Activated naive CD8-positive, alpha-beta T cell treated with anti-CD3 and anti-CD28 coated beads for 36 hours (primary cell): ENCODE measurements at regions not wholly inside any gene's neighbourhood (a gene's known extent, or its start where the extent isn't known, plus 50 kb on each side); places are given as distances from the start of the nearest gene placed in this dataset.
"Not testable (repeated sequence)": the region's sequence is repeated elsewhere in the genome, so short reads cannot be mapped to it uniquely, and the experiment has no call there.

Source experiments
- DNase-seq: peaks from one replicate; pipeline ENCODE4 v3.0.0; 2021
- H3K27ac Mint-ChIP-seq: one replicate; pipeline ENCODE4 v1.8.0; 2022; ENCODE audit warnings: mild to moderate bottlenecking, moderate library complexity, mixed read lengths
- H3K27me3 Mint-ChIP-seq: one replicate; pipeline ENCODE4 v1.8.0; 2022; ENCODE audit warnings: mild to moderate bottlenecking, mixed read lengths
- H3K36me3 Mint-ChIP-seq: one replicate; pipeline ENCODE4 v1.8.0; 2021; ENCODE audit warnings: mild to moderate bottlenecking, mixed read lengths
- H3K4me1 Mint-ChIP-seq: one replicate; pipeline ENCODE4 v1.8.0; 2021; ENCODE audit warnings: mixed read lengths
- H3K4me3 Mint-ChIP-seq: one replicate; pipeline ENCODE4 v1.8.0; 2022; ENCODE audit warnings: mild to moderate bottlenecking, moderate library complexity, mixed read lengths
- H3K9me3 Mint-ChIP-seq: one replicate; pipeline ENCODE4 v1.8.0; 2022; ENCODE audit warnings: mixed read lengths

GRCh38 chr16:54787045-54787444 is 143.6 kb upstream of the IRX5 start:
- no peaks in the 10 kb centered on the region for H3K36me3 Mint-ChIP-seq
- H3K9me3 Mint-ChIP-seq: peaks cover 8% of the 10 kb centered on the region
- H3K4me3 Mint-ChIP-seq: no peak overlapping the region
- no peak for DNase-seq
- H3K27ac Mint-ChIP-seq: no peak overlapping the region
- H3K4me1 Mint-ChIP-seq: no peaks in the 10 kb centered on the region
- peaks cover 3% of the 10 kb centered on the region for H3K27me3 Mint-ChIP-seq

DNA sequence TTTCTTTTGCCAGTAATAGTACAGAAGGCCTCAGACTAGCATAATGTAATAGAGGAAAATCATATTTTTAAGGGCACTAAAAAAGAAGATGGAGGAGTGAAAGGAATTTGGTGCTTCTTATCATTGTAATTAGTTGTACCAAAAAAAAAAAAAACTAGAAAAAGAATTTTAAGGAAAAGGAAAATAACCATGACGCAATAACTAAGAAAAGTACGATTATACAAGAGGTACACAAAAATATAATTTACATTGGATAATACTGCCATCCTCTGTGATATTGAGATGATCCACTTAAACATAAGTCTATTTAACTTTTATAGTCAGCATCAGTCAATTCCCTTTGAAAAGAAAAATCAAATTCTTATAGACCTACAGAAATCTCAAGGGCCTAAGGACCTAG is 146.7 kb upstream of the IRX5 start:
- H3K36me3 Mint-ChIP-seq: no peaks in the 10 kb centered on the region
- H3K27me3 Mint-ChIP-seq: peaks cover 3% of the 10 kb centered on the region
- DNase-seq: no peak
- H3K4me1 Mint-ChIP-seq: no peaks in the 10 kb centered on the region
- H3K9me3 Mint-ChIP-seq: peaks cover 8% of the 10 kb centered on the region
- H3K27ac Mint-ChIP-seq: no peak overlapping the region
- H3K4me3 Mint-ChIP-seq: no peak overlapping the region

GRCh38 chr16:54783226-54783625 is 147.4 kb upstream of the IRX5 start:
- no peak overlapping the region for H3K27ac Mint-ChIP-seq
- H3K4me3 Mint-ChIP-seq: no peak overlapping the region
- H3K9me3 Mint-ChIP-seq: peaks cover 8% of the 10 kb centered on the region
- DNase-seq: no peak
- H3K4me1 Mint-ChIP-seq: no peaks in the 10 kb centered on the region
- H3K36me3 Mint-ChIP-seq: no peaks in the 10 kb centered on the region
- H3K27me3 Mint-ChIP-seq: peaks cover 3% of the 10 kb centered on the region

- H3K36me3 Mint-ChIP-seq: no peaks in the 10 kb centered on the region
- no peak for DNase-seq
- peaks cover 8% of the 10 kb centered on the region for H3K27me3 Mint-ChIP-seq
- no peak overlapping the region for H3K27ac Mint-ChIP-seq
- no peaks in the 10 kb centered on the region for H3K4me1 Mint-ChIP-seq
- peaks cover under 1% of the 10 kb centered on the region for H3K9me3 Mint-ChIP-seq
- H3K4me3 Mint-ChIP-seq: no peak overlapping the region
These were observed 150.4 kb upstream of the IRX5 start for GRCh38 chr16:54780266-54780665.

- Mint-ChIP-seq H3K27me3 (peaks cover 8% of the 10 kb centered on the region), H3K4me3 (no peak overlapping the region), H3K9me3 (no peaks in the 10 kb centered on the region), H3K27ac (no peak overlapping the region), H3K36me3 (no peaks in the 10 kb centered on the region), H3K4me1 (no peaks in the 10 kb centered on the region)
- DNase-seq: no peak
These were observed 151.1 kb upstream of the IRX5 start for GRCh38 chr16:54779549-54779948.

DNA sequence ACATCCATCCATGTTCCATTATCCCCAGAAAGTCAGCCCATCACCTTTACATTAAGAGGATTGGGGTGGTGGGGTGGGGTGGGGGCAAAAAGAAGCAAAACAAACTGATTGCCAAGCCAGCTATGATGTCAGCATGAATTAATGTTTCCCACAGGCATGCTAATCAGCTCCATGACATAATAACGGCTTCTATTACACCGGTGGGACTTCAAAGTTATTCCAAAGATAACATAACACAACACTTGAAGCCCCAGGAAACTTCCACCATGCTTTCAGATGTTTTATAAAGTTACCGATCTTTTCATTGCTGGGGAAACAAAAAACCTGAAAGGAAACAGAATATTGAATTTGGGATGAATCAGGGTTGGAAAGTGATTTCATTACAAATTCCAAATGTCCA is 155.9 kb upstream of the IRX5 start:
- no peak for DNase-seq
- Mint-ChIP-seq H3K27ac (no peak overlapping the region), H3K4me3 (no peak overlapping the region), H3K36me3 (no peaks in the 10 kb centered on the region), H3K9me3 (no peaks in the 10 kb centered on the region), H3K27me3 (peaks cover 14% of the 10 kb centered on the region), H3K4me1 (no peaks in the 10 kb centered on the region)

- Mint-ChIP-seq H3K4me1 (no peaks in the 10 kb centered on the region), H3K27ac (no peak overlapping the region), H3K9me3 (no peaks in the 10 kb centered on the region), H3K27me3 (peaks cover 14% of the 10 kb centered on the region), H3K36me3 (no peaks in the 10 kb centered on the region), H3K4me3 (no peak overlapping the region)
- no peak for DNase-seq
These were observed 158.3 kb upstream of the IRX5 start for GRCh38 chr16:54772400-54772799.

DNA sequence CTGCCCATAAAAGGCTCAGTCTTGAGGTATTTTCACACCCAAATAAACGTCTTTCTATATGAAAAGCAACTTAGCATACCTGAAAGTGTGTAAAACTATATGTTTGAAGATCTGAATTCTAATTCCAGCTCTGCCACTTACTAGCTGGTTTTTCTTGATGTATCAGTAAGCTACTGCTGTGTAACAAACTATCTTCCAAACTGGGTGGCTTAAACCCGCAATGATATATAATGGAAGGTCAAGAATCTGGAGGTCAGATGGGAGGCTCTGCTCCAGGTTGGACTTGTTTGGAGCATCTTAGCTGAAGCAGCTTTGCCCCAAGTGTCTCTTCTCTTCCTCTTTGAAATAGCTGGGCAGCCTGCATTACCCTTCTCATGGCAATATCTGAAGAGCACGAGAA is 164.3 kb upstream of the IRX5 start:
- no peak overlapping the region for H3K4me3 Mint-ChIP-seq
- no peaks in the 10 kb centered on the region for H3K27me3 Mint-ChIP-seq
- H3K4me1 Mint-ChIP-seq: no peaks in the 10 kb centered on the region
- H3K36me3 Mint-ChIP-seq: no peaks in the 10 kb centered on the region
- no peak overlapping the region for H3K27ac Mint-ChIP-seq
- DNase-seq: no peak
- no peaks in the 10 kb centered on the region for H3K9me3 Mint-ChIP-seq

DNA sequence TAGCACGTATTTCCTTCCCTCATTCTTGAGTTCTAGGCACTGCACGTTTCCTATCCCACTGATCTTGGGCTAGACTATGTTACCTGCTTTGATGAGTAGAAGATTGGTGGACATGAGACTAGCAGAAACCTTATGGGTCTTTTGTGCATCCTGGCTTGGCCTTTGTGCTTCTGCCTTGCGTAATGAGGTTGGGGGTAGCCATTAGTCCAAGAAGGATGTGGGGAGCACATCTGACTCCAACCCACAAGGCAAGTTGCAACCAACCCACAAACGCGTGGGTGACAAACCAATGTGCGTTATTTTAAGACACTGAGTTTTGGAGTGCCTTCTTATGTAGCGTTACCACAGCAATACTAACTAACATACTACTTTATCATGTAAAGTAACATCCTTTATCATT is 180.4 kb upstream of the IRX5 start:
- DNase-seq: no peak
- no peak overlapping the region for H3K27ac Mint-ChIP-seq
- no peaks in the 10 kb centered on the region for H3K9me3 Mint-ChIP-seq
- H3K27me3 Mint-ChIP-seq: peaks cover 9% of the 10 kb centered on the region
- H3K4me3 Mint-ChIP-seq: no peak overlapping the region
- no peaks in the 10 kb centered on the region for H3K4me1 Mint-ChIP-seq
- H3K36me3 Mint-ChIP-seq: no peaks in the 10 kb centered on the region

DNA sequence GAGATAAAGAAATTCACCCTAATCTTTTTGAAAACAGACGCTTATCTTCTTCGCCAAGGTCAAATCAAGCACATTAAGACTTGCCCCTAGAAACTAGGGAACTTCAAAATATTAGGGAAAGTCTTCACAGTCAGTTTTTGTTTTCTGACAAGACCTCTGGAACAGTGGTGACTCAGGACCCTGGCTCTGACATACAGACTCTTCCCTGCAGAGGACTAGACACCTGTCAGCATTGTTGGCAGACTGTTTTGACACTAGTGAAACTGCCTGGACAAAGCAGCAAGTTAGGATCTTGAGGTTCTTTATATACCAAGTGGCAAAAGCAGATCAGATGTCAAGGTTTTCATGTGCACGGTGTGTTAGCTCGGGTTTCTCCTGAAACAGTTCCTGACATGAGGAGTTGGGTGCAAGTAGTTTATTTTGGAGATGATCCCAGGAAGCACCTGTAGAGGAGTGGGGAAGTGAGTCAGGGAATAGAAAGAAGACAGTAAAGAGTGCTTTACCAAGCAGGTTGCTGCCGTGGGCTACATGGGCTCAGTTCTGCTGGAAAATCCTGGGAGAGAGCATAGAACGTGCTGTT is 182.0 kb upstream of the IRX5 start:
- DNase-seq: no peak
- Mint-ChIP-seq H3K36me3 (no peaks in the 10 kb centered on the region), H3K27ac (no peak overlapping the region), H3K27me3 (peaks cover 5% of the 10 kb centered on the region), H3K4me3 (no peak overlapping the region), H3K4me1 (no peaks in the 10 kb centered on the region), H3K9me3 (no peaks in the 10 kb centered on the region)

DNA sequence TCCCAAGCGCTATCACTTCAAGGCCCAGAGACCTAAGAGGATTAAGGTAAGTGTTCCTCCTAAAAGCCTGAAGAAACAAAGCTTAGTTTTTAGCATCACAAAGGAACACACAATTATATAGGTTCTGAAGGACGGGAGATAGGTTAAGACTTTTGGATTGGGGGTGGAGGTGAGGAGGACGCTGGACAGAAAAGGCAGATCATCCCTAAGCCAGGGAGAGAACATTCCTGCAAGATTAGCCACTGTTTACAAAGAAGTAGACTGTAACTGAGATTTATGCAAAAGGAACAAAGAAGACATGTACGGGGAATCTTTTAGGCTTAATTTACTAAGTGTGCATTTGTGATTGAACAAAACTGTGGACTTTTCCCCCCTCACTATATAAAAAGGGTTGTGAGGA is 184.1 kb upstream of the IRX5 start:
- no peaks in the 10 kb centered on the region for H3K36me3 Mint-ChIP-seq
- no peak for DNase-seq
- H3K27ac Mint-ChIP-seq: no peak overlapping the region
- no peaks in the 10 kb centered on the region for H3K4me1 Mint-ChIP-seq
- no peak overlapping the region for H3K4me3 Mint-ChIP-seq
- no peaks in the 10 kb centered on the region for H3K9me3 Mint-ChIP-seq
- H3K27me3 Mint-ChIP-seq: peaks cover 5% of the 10 kb centered on the region

DNA sequence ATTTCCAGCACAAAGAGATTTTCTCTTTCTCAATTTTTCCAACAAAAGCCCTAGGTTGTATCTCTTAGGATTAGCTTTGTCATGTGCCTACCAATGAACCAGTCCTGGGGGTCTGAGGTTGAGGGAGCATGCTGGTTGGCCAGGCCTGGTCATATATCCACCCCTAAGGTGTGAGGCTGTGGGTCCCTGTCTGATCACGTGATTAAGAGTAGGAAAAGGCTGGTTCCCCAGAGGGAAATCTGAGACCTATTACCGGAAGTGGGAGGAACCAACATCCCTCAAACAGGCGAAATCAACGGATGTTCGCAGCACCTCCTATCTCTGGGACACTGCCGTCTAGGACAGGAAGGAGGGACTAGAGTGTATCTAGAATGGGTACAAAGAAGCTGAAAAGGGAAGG is 185.7 kb upstream of the IRX5 start:
- Mint-ChIP-seq H3K27ac (no peak overlapping the region), H3K4me3 (no peak overlapping the region), H3K4me1 (no peaks in the 10 kb centered on the region), H3K27me3 (peaks cover 5% of the 10 kb centered on the region), H3K36me3 (no peaks in the 10 kb centered on the region), H3K9me3 (no peaks in the 10 kb centered on the region)
- no peak for DNase-seq

DNA sequence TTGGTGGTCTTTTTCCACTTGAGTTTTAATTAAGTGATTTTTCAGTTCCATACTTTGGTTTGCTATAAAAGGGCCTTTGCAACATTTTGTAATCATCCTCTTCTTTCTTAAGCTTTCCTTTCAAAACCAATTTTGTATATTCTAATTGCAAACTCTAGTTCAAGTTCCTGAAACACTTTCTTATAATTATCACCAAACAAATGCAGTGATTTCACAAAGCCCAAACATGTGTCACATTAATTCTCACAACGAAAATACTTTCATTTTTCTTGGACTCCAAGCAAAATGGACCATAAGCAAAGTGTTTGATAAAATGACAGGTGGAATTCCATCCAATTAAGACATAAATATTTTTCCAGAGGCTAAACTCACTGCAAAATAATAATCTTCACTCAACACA is 188.2 kb upstream of the IRX5 start:
- H3K27ac Mint-ChIP-seq: no peak overlapping the region
- no peak overlapping the region for H3K4me3 Mint-ChIP-seq
- H3K36me3 Mint-ChIP-seq: no peaks in the 10 kb centered on the region
- no peaks in the 10 kb centered on the region for H3K9me3 Mint-ChIP-seq
- H3K27me3 Mint-ChIP-seq: peaks cover 5% of the 10 kb centered on the region
- DNase-seq: no peak
- H3K4me1 Mint-ChIP-seq: no peaks in the 10 kb centered on the region

GRCh38 chr16:54739381-54739780 is 191.3 kb upstream of the IRX5 start:
- H3K9me3 Mint-ChIP-seq: no peaks in the 10 kb centered on the region
- DNase-seq: no peak
- no peaks in the 10 kb centered on the region for H3K27me3 Mint-ChIP-seq
- no peaks in the 10 kb centered on the region for H3K4me1 Mint-ChIP-seq
- no peak overlapping the region for H3K4me3 Mint-ChIP-seq
- no peak overlapping the region for H3K27ac Mint-ChIP-seq
- no peaks in the 10 kb centered on the region for H3K36me3 Mint-ChIP-seq

- H3K27ac Mint-ChIP-seq: no peak overlapping the region
- no peaks in the 10 kb centered on the region for H3K9me3 Mint-ChIP-seq
- H3K27me3 Mint-ChIP-seq: no peaks in the 10 kb centered on the region
- DNase-seq: no peak
- no peaks in the 10 kb centered on the region for H3K36me3 Mint-ChIP-seq
- H3K4me3 Mint-ChIP-seq: no peak overlapping the region
- H3K4me1 Mint-ChIP-seq: no peaks in the 10 kb centered on the region
These were observed 196.5 kb upstream of the IRX5 start for GRCh38 chr16:54734156-54734555.

- H3K27ac Mint-ChIP-seq, H3K4me1 Mint-ChIP-seq, H3K4me3 Mint-ChIP-seq, H3K9me3 Mint-ChIP-seq, H3K27me3 Mint-ChIP-seq, DNase-seq, H3K36me3 Mint-ChIP-seq: not testable (repeated sequence)
These were observed 203.0 kb upstream of the IRX5 start for GRCh38 chr16:54727696-54728095.
